T-cell (primary cell): ENCODE measurements at regions not wholly inside any gene's neighbourhood (a gene's known extent, or its start where the extent isn't known, plus 50 kb on each side); places are given as distances from the start of the nearest gene placed in this dataset.

Source experiments
- ATAC-seq, 4 experiments: fragments of 200-7000 bp in 3 of 4; fragments of 150-1000 bp in 1 of 4; cut with Tn5 transposase; replicated peaks in 1 of 4; 1 replicate in 3 of 4; 2 replicates in 1 of 4; pipeline ENCODE4 v1.10.0; 2021; ENCODE audit warnings: moderate library complexity in 3 of 4, mild to moderate bottlenecking in 2 of 4, moderate number of reproducible peaks in 1 of 4
- CTCF ChIA-PET, 2 donors: fragments of 300-600 bp; sonication (Branson Sonifier 250); formaldehyde crosslinking; loops; one replicate each; lab custom pipeline; 2022; ENCODE audit warnings: antibody characterized with exemption in 2 of 2; lab: Charles Lee
- POLR2A ChIA-PET, 2 donors: fragments of 300-600 bp; sonication (Branson Sonifier 250); formaldehyde crosslinking; loops; one replicate each; lab custom pipeline; 2022; ENCODE audit warnings: antibody characterized with exemption in 2 of 2; lab: Charles Lee
- DNase-seq, 35 experiments: peaks; one replicate each; pipeline versions ENCODE4 v3.0.0 to v3.0.0-alpha.2; 2013 to 2023
- H3K27ac ChIP-seq: one replicate; pipeline ENCODE4 v1.5.1; 2013; ENCODE audit warnings: low read length
- H3K27me3 ChIP-seq, 2 experiments: replicated peaks in 1 of 2; 1 replicate in 1 of 2; 2 replicates in 1 of 2; pipeline versions ENCODE4 v1.6.1 to v1.7.0; 2013; ENCODE audit warnings: low read length in 1 of 2, mixed read lengths in 1 of 2; ENCODE audit not compliant: control insufficient read depth in 2 of 2, insufficient read depth in 2 of 2; ENCODE audit errors: extremely low read depth in 1 of 2
- H3K36me3 ChIP-seq, 2 donors: 1 replicate in 1 of 2; 2 replicates in 1 of 2; pipeline versions ENCODE4 v1.6.1 to v1.7.0; 2013; ENCODE audit warnings: low read length in 1 of 2; ENCODE audit not compliant: control insufficient read depth in 2 of 2, insufficient read depth in 1 of 2; ENCODE audit errors: extremely low read depth in 1 of 2
- H3K4me1 ChIP-seq, 2 experiments: 1 replicate in 1 of 2; 2 replicates in 1 of 2; pipeline versions ENCODE4 v1.6.1 to v1.7.0; 2013; ENCODE audit warnings: low read length in 2 of 2, mixed read lengths in 1 of 2; ENCODE audit not compliant: insufficient read depth in 2 of 2, control insufficient read depth in 1 of 2; ENCODE audit errors: extremely low read depth in 1 of 2
- H3K4me3 ChIP-seq, 2 donors: 1 replicate in 1 of 2; 2 replicates in 1 of 2; pipeline versions ENCODE4 v1.5.1 to v1.7.0; 2013; ENCODE audit warnings: mild to moderate bottlenecking in 2 of 2, low read length in 1 of 2, moderate library complexity in 1 of 2; ENCODE audit not compliant: control insufficient read depth in 1 of 2; ENCODE audit errors: extremely low read depth in 1 of 2
- H3K9me3 ChIP-seq: 2 replicates; pipeline ENCODE4 v1.7.0; 2013
- H3K27ac Mint-ChIP-seq, 2 donors: one replicate each; pipeline ENCODE4 v1.8.0; 2020 to 2021; ENCODE audit warnings: mild to moderate bottlenecking in 2 of 2, mixed read lengths in 2 of 2
- H3K27me3 Mint-ChIP-seq, 2 donors: one replicate each; pipeline ENCODE4 v1.8.0; 2021 to 2022; ENCODE audit warnings: mixed read lengths in 2 of 2
- H3K36me3 Mint-ChIP-seq: one replicate; pipeline ENCODE4 v1.8.0; 2021; ENCODE audit warnings: mixed read lengths
- H3K4me1 Mint-ChIP-seq, 3 donors: one replicate each; pipeline ENCODE4 v1.8.0; 2020 to 2022; ENCODE audit warnings: mixed read lengths in 3 of 3, mild to moderate bottlenecking in 1 of 3
- H3K4me3 Mint-ChIP-seq, 3 donors: one replicate each; pipeline ENCODE4 v1.8.0; 2020 to 2022; ENCODE audit warnings: mild to moderate bottlenecking in 3 of 3, mixed read lengths in 3 of 3, moderate library complexity in 3 of 3
- H3K9me3 Mint-ChIP-seq, 3 donors: one replicate each; pipeline ENCODE4 v1.8.0; 2020 to 2022; ENCODE audit warnings: mixed read lengths in 3 of 3
- WGBS: methylation state at CpG from one replicate; pipeline ENCODE4 v1.1.5; 2013; ENCODE audit warnings: missing lambda C conversion rate; ENCODE audit not compliant: insufficient coverage; 5-methylcytosine and 5-hydroxymethylcytosine counted together

- H3K36me3 ChIP-seq: no peaks in the 10 kb centered on the region
- no peaks in the 10 kb centered on the region for H3K9me3 ChIP-seq
- no peaks in the 10 kb centered on the region for H3K4me1 ChIP-seq
- no peak for DNase-seq
- no CpG with 5 or more reads among the region's 2 CpGs for WGBS
- no peaks in the 10 kb centered on the region for H3K27me3 ChIP-seq
- H3K4me3 ChIP-seq: no peak overlapping the region
- CTCF ChIA-PET: no interaction called here
- Mint-ChIP-seq H3K4me1 (no peaks in the 10 kb centered on the region), H3K27ac (no peak overlapping the region), H3K4me3 (no peak overlapping the region), H3K36me3 (no peaks in the 10 kb centered on the region), H3K9me3 (peaks cover 0 to 15% (median 5%) of the 10 kb centered on the region in 3 donors), H3K27me3 (no peaks in the 10 kb centered on the region)
- no peak overlapping the region for H3K27ac ChIP-seq
- ATAC-seq: no peak
- POLR2A ChIA-PET: no interaction called here
Observed at GRCh38 chr5:167644619-167645018, 646.8 kb upstream of the WWC1 start.

- ChIA-PET CTCF (no interaction called here), POLR2A (no interaction called here)
- no peak overlapping the region for H3K4me3 Mint-ChIP-seq
- Histone ChIP-seq H3K4me3 (no peak overlapping the region), H3K9me3 (no peaks in the 10 kb centered on the region), H3K36me3 (no peaks in the 10 kb centered on the region), H3K27ac (no peak overlapping the region), H3K27me3 (no peaks in the 10 kb centered on the region), H3K4me1 (no peaks in the 10 kb centered on the region)
- no peaks in the 10 kb centered on the region for H3K27me3 Mint-ChIP-seq
- H3K27ac Mint-ChIP-seq: no peak overlapping the region
- no CpG with 5 or more reads among the region's 1 CpG for WGBS
- no peak for ATAC-seq
- H3K9me3 Mint-ChIP-seq: peaks cover 0 to 8% (median 4%) of the 10 kb centered on the region in 3 donors
- no peaks in the 10 kb centered on the region for H3K4me1 Mint-ChIP-seq
- H3K36me3 Mint-ChIP-seq: no peaks in the 10 kb centered on the region
- no peak for DNase-seq
Observed at GRCh38 chr5:167649471-167649870, 642.0 kb upstream of the WWC1 start.

GRCh38 chr5:167652690-167653089 lies 638.8 kb upstream of the WWC1 start:
- CTCF ChIA-PET: no interaction called here
- H3K36me3 ChIP-seq: no peaks in the 10 kb centered on the region
- H3K27me3 Mint-ChIP-seq: no peaks in the 10 kb centered on the region
- no peaks in the 10 kb centered on the region for H3K9me3 ChIP-seq
- H3K27me3 ChIP-seq: no peaks in the 10 kb centered on the region
- POLR2A ChIA-PET: no interaction called here
- DNase-seq (no peak), ATAC-seq (no peak)
- WGBS: 57% methylated on average over 2 of the region's 3 CpGs
- no peak overlapping the region for H3K27ac ChIP-seq
- no peak overlapping the region for H3K4me3 Mint-ChIP-seq
- H3K9me3 Mint-ChIP-seq: peaks cover 0 to 8% (median 4%) of the 10 kb centered on the region in 3 donors
- H3K36me3 Mint-ChIP-seq: no peaks in the 10 kb centered on the region
- H3K4me3 ChIP-seq: no peak overlapping the region
- no peaks in the 10 kb centered on the region for H3K4me1 ChIP-seq
- H3K4me1 Mint-ChIP-seq: no peaks in the 10 kb centered on the region
- no peak overlapping the region for H3K27ac Mint-ChIP-seq

- ATAC-seq: no peak
- Mint-ChIP-seq H3K9me3 (peaks cover 0 to 8% (median 4%) of the 10 kb centered on the region in 3 donors), H3K27ac (no peak overlapping the region), H3K27me3 (no peaks in the 10 kb centered on the region), H3K4me3 (no peak overlapping the region), H3K4me1 (no peaks in the 10 kb centered on the region), H3K36me3 (no peaks in the 10 kb centered on the region)
- CTCF ChIA-PET: no interaction called here
- no peak overlapping the region for H3K27ac ChIP-seq
- 100% methylated on average over 1 of the region's 1 CpG for WGBS
- no peaks in the 10 kb centered on the region for H3K27me3 ChIP-seq
- POLR2A ChIA-PET: interaction anchor here in 1 of 2 donors (0.6 kb wide), 1 partner anchor 973 kb away, joined by 3 read pairs; no protein-coding TSS in a partner anchor
- DNase-seq: no peak
- H3K9me3 ChIP-seq: no peaks in the 10 kb centered on the region
- no peaks in the 10 kb centered on the region for H3K4me1 ChIP-seq
- H3K36me3 ChIP-seq: no peaks in the 10 kb centered on the region
- no peak overlapping the region for H3K4me3 ChIP-seq
Observed at GRCh38 chr5:167653645-167654106, 637.8 kb upstream of the WWC1 start.

- POLR2A ChIA-PET: no interaction called here
- H3K4me3 Mint-ChIP-seq: no peak overlapping the region
- ATAC-seq (no peak), DNase-seq (no peak)
- no CpG with 5 or more reads among the region's 3 CpGs for WGBS
- H3K9me3 Mint-ChIP-seq: peaks cover 0 to 8% (median 4%) of the 10 kb centered on the region in 3 donors
- CTCF ChIA-PET: no interaction called here
- Histone ChIP-seq H3K4me3 (no peak overlapping the region), H3K27me3 (no peaks in the 10 kb centered on the region), H3K4me1 (no peaks in the 10 kb centered on the region), H3K36me3 (no peaks in the 10 kb centered on the region), H3K9me3 (no peaks in the 10 kb centered on the region), H3K27ac (no peak overlapping the region)
- H3K36me3 Mint-ChIP-seq: no peaks in the 10 kb centered on the region
- no peaks in the 10 kb centered on the region for H3K27me3 Mint-ChIP-seq
- H3K27ac Mint-ChIP-seq: no peak overlapping the region
- H3K4me1 Mint-ChIP-seq: no peaks in the 10 kb centered on the region
Observed at GRCh38 chr5:167657016-167657415, 634.4 kb upstream of the WWC1 start.

GRCh38 chr5:167658889-167659288 lies 632.6 kb upstream of the WWC1 start:
- Mint-ChIP-seq H3K9me3 (no peaks in the 10 kb centered on the region), H3K27me3 (no peaks in the 10 kb centered on the region), H3K4me3 (no peak overlapping the region), H3K27ac (no peak overlapping the region), H3K4me1 (no peaks in the 10 kb centered on the region), H3K36me3 (no peaks in the 10 kb centered on the region)
- Histone ChIP-seq H3K27me3 (no peaks in the 10 kb centered on the region), H3K4me1 (no peaks in the 10 kb centered on the region), H3K4me3 (no peak overlapping the region), H3K36me3 (no peaks in the 10 kb centered on the region), H3K9me3 (no peaks in the 10 kb centered on the region), H3K27ac (no peak overlapping the region)
- no peak for DNase-seq
- CTCF ChIA-PET: no interaction called here
- no CpG with 5 or more reads among the region's 2 CpGs for WGBS
- POLR2A ChIA-PET: no interaction called here
- ATAC-seq: no peak

- POLR2A ChIA-PET: no interaction called here
- Histone ChIP-seq H3K4me3 (no peak overlapping the region), H3K27me3 (no peaks in the 10 kb centered on the region), H3K27ac (no peak overlapping the region), H3K36me3 (no peaks in the 10 kb centered on the region), H3K9me3 (no peaks in the 10 kb centered on the region), H3K4me1 (no peaks in the 10 kb centered on the region)
- ATAC-seq (no peak), DNase-seq (no peak)
- no peaks in the 10 kb centered on the region for H3K4me1 Mint-ChIP-seq
- H3K36me3 Mint-ChIP-seq: no peaks in the 10 kb centered on the region
- no peaks in the 10 kb centered on the region for H3K27me3 Mint-ChIP-seq
- CTCF ChIA-PET: no interaction called here
- H3K4me3 Mint-ChIP-seq: no peak overlapping the region
- no peaks in the 10 kb centered on the region for H3K9me3 Mint-ChIP-seq
- H3K27ac Mint-ChIP-seq: no peak overlapping the region
- 52% methylated on average over 3 of the region's 3 CpGs for WGBS
Observed at GRCh38 chr5:167661605-167662004, 629.8 kb upstream of the WWC1 start.
